Amygdala (tissue), 56 donors: ENCODE measurements at regions not wholly inside any gene's neighbourhood (a gene's known extent, or its start where the extent isn't known, plus 50 kb on each side); places are given as distances from the start of the nearest gene placed in this dataset.

Experiments
- DNase-seq, 56 donors: peaks; one replicate each; lab custom pipeline; 2025; lab: John Stamatoyannopoulos, UW

- no peak for DNase-seq
Measured at GRCh38 chr1:228963795-228964177, 228.5 kb downstream of the RHOU start.

DNA sequence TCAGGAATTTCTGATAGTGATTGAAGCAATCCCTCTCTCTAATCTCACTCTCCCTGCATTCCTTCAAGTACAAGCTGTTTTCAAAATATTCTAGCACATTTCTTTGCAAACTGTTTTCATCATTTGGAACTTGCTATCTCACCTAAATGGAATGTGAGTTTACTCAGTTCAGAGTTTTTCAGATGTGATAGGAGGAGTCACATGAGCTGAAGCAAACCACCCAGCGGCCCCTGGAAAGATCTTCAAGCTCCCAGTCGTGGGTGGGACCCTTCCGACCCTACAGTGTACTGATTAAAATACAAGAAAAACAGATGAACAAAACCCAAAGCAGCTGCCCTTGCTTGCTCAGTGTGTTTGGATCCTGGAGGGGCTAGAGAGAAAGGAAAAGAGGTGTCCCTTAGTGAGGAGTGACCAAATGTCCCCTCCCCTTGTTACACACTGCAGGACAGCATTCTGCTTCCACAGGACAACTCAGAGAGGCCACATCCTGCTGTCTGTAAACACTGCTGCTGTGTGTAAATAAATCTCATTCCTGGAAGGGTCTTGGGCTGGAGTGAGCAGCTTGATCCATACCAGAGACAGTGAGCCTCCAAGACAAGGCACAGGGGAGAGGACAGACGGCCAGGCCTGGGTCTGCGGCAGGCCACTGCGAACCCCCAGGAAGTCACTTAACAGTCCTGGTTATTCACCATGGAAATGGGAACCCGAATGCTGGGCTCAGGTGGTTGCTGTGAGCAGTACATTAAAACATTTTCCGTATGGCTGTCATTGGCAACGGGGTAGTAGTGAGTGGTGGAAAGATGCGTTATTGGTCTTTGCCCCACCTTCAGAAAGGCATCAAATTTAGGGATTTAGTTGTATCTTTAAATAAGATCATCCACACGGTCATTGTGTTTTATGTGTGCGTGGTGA lies 229.2 kb downstream of the RHOU start:
- DNase-seq: no peak

GRCh38 chr1:228968891-228969606 lies 233.8 kb downstream of the RHOU start:
- peak in 15 of 56 donors; percentile 6 to 49 (median 20) for DNase-seq

DNA sequence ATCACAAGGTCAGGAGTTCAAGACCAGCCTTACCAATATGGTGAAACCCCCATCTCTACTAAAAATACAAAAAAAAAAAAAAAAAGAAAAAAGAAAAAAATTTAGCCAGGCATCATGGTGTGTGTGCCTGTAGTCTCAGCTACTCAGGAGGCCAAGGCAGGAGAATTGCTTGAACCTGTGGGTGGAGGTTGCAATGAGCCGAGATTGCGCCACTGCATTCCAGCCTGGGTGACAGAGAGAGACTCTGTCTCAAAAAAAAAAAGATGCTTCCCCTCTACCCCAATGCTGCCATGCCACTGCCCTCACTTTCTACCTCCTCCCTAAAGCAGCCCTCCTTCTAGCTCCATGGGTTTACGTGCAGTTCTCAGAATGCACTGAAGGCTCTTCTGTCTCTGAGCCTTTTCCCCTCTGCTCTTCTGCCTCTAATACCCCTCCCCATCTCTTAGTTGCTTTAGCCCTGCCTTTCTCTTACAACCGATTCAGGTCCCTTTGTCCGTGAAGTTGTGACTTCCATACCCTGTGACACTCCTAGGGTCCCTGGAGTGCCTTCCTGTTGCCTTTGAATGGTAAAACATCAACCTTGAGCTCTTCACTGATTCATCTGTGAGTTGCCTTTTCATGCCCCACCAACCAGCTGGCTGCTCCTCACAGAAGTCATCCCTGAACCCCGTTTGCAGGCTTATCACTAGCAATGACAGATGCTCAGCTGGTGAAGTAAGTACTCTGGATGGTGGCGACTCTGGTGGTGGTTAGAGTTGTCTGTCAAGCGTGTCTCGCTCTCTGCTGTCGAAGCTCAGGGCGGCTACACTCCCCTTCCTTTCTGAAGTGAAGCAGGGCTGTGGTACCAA lies 234.9 kb downstream of the RHOU start:
- no peak for DNase-seq

GRCh38 chr1:228972576-228972975 lies 237.3 kb downstream of the RHOU start:
- DNase-seq: no peak

DNA sequence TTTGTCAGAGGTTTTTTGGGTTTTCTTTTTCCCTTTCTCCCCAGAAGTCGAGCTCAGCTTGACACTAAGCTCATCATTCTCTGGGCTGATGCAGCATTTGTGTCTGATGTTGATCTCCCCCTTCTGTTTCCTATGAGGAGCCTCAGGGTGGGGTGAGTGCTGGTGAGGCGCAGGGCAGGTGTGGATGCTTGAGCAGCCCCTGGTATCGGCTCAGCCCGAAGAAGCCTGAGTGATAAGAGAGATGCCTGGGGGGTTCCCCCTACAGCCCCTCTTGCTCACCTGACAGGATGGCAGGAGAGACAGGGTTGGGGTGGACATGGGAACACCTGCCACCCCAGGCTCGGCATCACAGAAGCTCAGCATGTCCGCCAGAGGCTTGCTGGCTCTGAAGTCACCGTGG lies 239.0 kb downstream of the RHOU start:
- no peak for DNase-seq

DNA sequence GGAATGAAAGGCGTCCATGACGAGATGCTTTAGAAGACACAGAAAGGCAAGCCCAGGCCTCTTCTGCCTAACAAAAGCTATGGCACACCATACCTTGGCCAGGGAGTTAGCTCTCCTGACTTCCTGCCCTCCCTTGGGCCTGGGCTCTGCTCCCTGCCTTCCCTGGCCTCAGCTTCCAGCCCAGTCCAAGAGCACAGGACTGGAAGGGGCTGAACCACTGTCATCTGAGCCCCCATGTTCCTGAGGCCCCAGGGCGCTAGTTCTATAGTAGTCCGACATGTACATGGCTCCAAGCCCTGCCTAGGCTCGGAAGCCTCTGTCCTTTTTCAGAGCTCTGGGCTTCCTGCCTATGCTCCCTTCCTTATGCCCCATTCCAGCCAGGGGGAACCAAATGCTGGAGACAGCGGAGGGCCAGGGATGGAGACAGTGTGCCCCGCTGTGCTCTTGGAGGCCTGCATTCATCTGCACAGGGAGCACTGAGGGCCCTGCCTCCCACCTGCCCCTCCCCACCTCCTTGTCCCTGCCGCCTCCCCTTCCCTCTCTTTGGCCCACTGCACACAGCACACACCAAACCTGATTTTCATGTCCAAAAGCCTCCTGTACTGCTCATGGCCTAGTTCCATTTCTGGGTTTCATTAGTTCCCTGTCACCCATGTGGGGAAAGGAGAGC lies 240.1 kb downstream of the RHOU start:
- no peak for DNase-seq

DNA sequence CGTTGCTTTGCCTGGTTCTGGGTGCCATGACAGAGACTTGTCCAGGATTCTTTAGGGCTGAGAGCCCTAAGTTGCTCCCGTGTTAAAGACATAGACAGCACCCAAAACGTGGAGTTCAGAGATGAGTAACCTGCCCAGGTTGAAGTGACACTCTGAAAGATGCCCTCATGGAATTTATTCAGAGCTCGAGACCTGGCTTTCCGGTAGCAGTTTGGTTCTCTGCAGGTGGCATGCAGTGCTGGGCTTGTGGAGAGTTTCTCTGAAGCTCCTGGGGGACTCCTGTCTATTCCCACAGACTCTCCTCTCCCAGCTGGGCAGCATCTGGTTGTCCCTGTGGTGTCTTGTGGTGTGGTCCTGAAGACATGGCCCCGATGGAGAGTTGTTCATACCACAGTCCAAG lies 241.0 kb downstream of the RHOU start:
- DNase-seq: no peak

- DNase-seq: no peak
Measured at GRCh38 chr1:228977307-228977706, 242.0 kb downstream of the RHOU start.

- DNase-seq: no peak
Measured at GRCh38 chr1:228977741-228978140, 242.5 kb downstream of the RHOU start.

- peak in 11 of 56 donors; percentile 6 to 37 (median 21) for DNase-seq
Measured at GRCh38 chr1:228978484-228979324, 243.4 kb downstream of the RHOU start.

- DNase-seq: no peak
Measured at GRCh38 chr1:228979325-228979699, 244.0 kb downstream of the RHOU start.

GRCh38 chr1:228979774-228980173 lies 244.5 kb downstream of the RHOU start:
- DNase-seq: no peak

GRCh38 chr1:228980232-228980937 lies 245.1 kb downstream of the RHOU start:
- no peak for DNase-seq

GRCh38 chr1:228982637-228983036 lies 247.4 kb downstream of the RHOU start:
- DNase-seq: no peak

DNA sequence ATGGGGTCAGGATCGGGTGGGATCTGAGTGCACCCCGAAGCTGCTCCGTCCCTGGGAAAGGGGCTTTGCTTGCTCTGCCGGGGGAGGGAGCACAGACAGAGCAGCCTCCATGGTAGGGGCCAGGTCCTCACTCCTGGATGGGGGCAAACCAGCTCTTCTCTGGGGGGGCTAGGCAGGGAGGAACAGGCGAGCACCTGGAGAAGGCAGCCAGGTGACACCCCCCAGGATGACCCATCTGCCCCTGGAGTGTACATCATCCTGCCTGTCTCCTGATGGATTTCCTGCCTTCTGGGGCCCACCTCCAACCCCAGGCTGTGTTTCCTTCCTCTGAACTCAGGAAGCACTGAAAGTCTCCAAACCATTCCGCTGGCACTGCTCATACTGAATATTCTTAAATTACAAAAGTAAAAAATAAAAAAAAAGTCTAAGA lies 248.0 kb downstream of the RHOU start:
- no peak for DNase-seq

GRCh38 chr1:228983661-228984060 lies 248.4 kb downstream of the RHOU start:
- no peak for DNase-seq

DNA sequence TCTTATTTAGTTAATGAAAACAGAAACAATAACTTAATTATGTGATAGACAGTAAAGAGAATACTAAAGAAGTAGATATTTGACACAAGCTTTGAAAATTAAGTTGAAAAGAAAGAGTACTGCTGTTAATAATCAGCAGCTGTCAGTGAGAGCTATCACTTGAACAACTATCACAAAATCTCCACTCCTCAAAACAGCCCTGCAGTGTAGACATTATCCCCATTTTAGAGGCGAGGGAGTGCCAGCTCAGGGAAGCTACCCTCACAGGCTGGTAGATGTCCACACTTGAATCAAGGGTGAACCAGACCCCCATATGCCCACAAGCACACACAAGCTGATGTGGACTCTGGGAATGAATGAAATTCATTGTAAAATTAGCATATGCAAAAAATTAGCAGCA lies 248.8 kb downstream of the RHOU start:
- no peak for DNase-seq
